ENCODE measurements at regions not wholly inside any gene's neighbourhood (a gene's known extent, or its start where the extent isn't known, plus 50 kb on each side); places are given as distances from the start of the nearest gene placed in this dataset.

DNA sequence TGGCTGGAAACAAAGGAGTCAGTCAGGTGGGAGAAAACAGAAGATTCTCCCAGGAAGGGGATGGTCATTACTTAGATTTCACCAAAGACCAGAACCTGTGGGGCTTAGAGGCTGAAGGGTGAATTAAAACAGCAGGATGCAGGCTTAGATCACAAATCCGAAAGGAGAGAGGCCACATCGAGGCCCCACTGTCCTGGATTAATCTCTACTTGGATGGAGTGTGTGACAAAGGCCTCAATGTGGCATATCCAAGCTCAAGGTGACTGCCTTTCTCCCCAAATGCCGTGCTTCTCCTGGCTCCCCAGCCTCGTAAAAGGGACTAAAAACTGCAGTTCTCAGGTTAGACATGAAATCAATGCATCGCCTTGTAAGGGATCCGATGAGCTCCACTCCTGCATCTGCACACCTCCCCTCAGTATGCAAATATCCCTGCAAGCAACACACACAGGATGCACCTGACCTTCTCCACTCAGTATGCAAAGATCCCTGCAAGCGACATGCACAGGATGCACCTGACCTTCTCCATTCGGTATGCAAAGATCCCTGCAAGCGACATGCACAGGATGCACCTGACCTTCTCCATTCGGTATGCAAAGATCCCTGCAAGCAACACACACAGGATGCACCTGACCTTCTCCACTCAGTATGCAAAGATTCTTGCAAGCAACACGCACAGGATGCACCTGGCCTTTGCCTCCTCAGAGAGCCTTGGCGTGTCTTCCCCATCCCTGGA is 447.4 kb downstream of the BRD1 start:
- DNase-seq (ENCODE audit: low spot score in 2 of 2), result no peak
- TF ChIP-seq POLR2A (IDR thresholded peaks at IDR 0.05) (no peak), EP300 (IDR thresholded peaks at IDR 0.05) (no peak)
- TF ChIP-seq, protein P1, sequence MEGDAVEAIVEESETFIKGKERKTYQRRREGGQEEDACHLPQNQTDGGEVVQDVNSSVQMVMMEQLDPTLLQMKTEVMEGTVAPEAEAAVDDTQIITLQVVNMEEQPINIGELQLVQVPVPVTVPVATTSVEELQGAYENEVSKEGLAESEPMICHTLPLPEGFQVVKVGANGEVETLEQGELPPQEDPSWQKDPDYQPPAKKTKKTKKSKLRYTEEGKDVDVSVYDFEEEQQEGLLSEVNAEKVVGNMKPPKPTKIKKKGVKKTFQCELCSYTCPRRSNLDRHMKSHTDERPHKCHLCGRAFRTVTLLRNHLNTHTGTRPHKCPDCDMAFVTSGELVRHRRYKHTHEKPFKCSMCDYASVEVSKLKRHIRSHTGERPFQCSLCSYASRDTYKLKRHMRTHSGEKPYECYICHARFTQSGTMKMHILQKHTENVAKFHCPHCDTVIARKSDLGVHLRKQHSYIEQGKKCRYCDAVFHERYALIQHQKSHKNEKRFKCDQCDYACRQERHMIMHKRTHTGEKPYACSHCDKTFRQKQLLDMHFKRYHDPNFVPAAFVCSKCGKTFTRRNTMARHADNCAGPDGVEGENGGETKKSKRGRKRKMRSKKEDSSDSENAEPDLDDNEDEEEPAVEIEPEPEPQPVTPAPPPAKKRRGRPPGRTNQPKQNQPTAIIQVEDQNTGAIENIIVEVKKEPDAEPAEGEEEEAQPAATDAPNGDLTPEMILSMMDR (IDR thresholded peaks at IDR 0.05), result no peak
- Histone ChIP-seq H3K4me1 (no peaks in the 10 kb centered on the region), H3K4me3 (no peak overlapping the region), H3K27me3 (no peaks in the 10 kb centered on the region), H3K27ac (no peak overlapping the region), H3K9me3 (no peaks in the 10 kb centered on the region), H3K36me3 (no peaks in the 10 kb centered on the region)
- 71 to 74% methylated on average over 12 of the region's 12 CpGs for WGBS, 2 donors

DNA sequence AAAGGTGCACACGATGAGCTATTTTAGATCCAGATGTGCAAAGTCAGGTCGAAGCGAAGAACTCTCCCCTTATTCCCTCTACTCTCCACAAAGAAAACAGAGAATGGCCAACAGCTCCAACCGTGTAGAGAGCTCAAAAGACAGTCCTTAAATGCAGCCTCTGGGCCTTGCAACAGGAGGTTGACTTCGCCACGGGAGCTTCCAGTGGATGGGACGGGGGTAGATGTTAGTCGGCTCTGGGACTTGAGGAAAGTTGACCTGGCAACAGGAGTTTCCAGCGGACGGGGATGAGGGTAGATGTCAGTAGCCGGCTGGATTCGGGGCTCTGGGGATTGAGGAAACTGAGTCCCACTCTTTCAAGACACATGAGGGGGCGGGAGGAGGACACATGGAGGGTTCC is 450.4 kb downstream of the BRD1 start:
- Histone ChIP-seq H3K9me3 (no peaks in the 10 kb centered on the region), H3K27me3 (no peaks in the 10 kb centered on the region), H3K36me3 (no peaks in the 10 kb centered on the region), H3K4me3 (no peak overlapping the region), H3K4me1 (no peaks in the 10 kb centered on the region), H3K27ac (no peak overlapping the region)
- TF ChIP-seq, protein P1 (IDR thresholded peaks at IDR 0.05), result no peak
- TF ChIP-seq POLR2A (IDR thresholded peaks at IDR 0.05) (no peak), EP300 (IDR thresholded peaks at IDR 0.05) (no peak)
- DNase-seq (ENCODE audit: low spot score in 2 of 2), result no peak
- 80 to 88% methylated on average over 13 of the region's 13 CpGs for WGBS, 2 donors

DNA sequence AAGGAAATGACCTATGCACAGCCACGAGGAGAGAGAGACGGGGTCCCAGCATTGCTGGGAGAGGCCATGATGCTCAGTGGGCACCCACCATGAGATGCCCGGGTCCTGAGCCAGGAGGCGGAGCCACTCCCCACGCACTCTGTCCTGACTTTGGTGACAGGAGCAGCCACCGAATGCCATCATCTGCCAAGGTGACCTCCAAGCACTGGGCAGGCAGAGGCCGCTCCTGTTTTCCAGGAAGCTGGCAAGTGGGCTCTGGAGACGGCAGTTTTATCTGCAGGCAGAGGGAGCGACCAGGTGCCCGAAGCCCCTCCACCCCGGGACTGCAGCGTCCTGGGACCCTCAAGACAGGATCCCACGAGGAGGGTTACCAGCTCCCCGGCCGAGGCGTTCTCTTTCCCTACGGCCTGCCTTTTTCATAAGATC is 453.9 kb downstream of the BRD1 start:
- TF ChIP-seq EP300 (IDR thresholded peaks at IDR 0.05), result no peak
- TF ChIP-seq, protein P1 (IDR thresholded peaks at IDR 0.05), result no peak
- TF ChIP-seq POLR2A (IDR thresholded peaks at IDR 0.05), result no peak
- H3K27me3 ChIP-seq, result no peaks in the 10 kb centered on the region
- H3K9me3 ChIP-seq, result no peaks in the 10 kb centered on the region
- no peak overlapping the region for H3K4me3 ChIP-seq
- no peak for DNase-seq (ENCODE audit: low spot score in 2 of 2)
- no peaks in the 10 kb centered on the region for H3K4me1 ChIP-seq
- WGBS, 2 donors, result 79 to 84% methylated on average over 17 of the region's 17 CpGs
- H3K36me3 ChIP-seq, result no peaks in the 10 kb centered on the region
- H3K27ac ChIP-seq, result no peak overlapping the region

DNA sequence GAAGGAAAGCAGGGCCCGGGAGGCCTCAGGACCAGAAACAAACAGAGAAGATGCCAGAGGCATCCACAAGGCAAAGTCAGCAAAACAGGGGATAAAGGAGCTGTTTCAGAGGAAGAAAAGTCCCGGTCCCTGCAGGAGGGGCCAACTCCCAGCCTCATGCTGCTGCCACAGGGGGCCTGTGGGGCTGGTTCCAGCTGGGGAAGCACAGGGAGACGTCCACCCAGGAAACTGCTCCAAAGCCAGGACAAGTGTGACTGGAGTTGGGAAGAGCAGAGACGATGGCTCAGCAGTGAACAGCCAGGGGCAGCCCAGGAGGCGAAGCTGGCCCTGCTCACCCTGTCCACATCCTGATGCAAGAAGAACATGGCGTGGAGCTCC is 454.4 kb downstream of the BRD1 start:
- Histone ChIP-seq H3K4me3 (no peak overlapping the region), H3K27ac (no peak overlapping the region), H3K27me3 (no peaks in the 10 kb centered on the region), H3K4me1 (no peaks in the 10 kb centered on the region), H3K9me3 (no peaks in the 10 kb centered on the region), H3K36me3 (no peaks in the 10 kb centered on the region)
- 67 to 69% methylated on average over 6 of the region's 6 CpGs for WGBS, 2 donors
- TF ChIP-seq EP300 (IDR thresholded peaks at IDR 0.05), result no peak
- TF ChIP-seq, protein P1 (IDR thresholded peaks at IDR 0.05), result no peak
- TF ChIP-seq POLR2A (IDR thresholded peaks at IDR 0.05), result no peak
- DNase-seq (ENCODE audit: low spot score in 2 of 2), result no peak

DNA sequence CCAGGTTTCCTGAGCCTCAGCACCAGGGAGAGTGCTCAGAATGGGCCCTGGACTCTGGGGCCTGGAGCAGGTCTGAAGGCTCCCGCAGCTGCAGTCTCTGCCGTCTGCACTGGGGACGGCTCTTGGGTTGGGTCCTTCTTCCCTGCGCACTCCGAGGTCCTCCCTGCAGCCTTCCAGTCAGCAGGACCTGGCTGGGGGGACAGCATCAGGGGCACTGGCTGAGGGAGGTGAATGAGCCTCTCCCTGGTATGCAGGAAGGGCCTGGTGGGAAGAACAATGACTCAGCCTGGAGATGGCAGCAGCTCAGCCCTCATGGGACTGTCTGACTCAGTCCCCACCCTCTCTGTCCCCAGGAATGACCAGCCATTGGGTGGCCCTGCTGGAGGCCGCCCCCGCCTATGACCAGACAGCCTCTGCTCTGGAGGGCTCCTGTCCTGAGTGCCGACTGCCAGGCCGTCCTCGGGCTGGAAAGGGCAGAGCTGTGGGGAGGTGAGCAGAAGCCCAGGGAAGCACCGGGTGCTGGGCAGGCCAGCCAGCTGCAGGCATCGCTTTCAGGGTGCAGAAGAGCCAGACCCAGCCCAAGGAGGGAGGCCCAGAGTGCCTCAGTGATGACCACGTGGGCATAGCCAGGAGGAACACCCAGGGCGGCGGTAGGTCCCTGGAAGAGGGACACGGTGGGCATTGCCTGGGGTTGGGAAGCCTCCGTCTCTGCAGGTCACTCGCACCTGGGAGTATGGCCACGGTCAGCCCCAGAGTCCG is 455.0 kb downstream of the BRD1 start:
- H3K27me3 ChIP-seq, result no peaks in the 10 kb centered on the region
- no peaks in the 10 kb centered on the region for H3K36me3 ChIP-seq
- DNase-seq (ENCODE audit: low spot score in 2 of 2), result no peak
- 48 to 55% methylated on average over 18 to 20 of the region's 20 CpGs for WGBS, 2 donors
- H3K9me3 ChIP-seq, result no peaks in the 10 kb centered on the region
- H3K4me3 ChIP-seq, result no peak overlapping the region
- H3K4me1 ChIP-seq, result no peaks in the 10 kb centered on the region
- no peak overlapping the region for H3K27ac ChIP-seq
- TF ChIP-seq, protein P1 (IDR thresholded peaks at IDR 0.05), result no peak
- TF ChIP-seq EP300 (IDR thresholded peaks at IDR 0.05) (no peak), POLR2A (IDR thresholded peaks at IDR 0.05) (no peak)

Measured in tibial nerve (tissue), 4 donors.